Hepatocyte (in vitro differentiated cells): ENCODE measurements at regions not wholly inside any gene's neighbourhood (a gene's known extent, or its start where the extent isn't known, plus 50 kb on each side); places are given as distances from the start of the nearest gene placed in this dataset.

Experiments
- EZH2 ChIP-seq: fragments of 200-600 bp; sonication (generic); IDR thresholded peaks from 2 replicates; pipeline ENCODE4 v1.6.1; 2016; ENCODE audit warnings: antibody characterized with exemption, mild to moderate bottlenecking, borderline replicate concordance
- TF ChIP-seq, protein P1 (sequence below): fragments of 200-600 bp; sonication (generic); IDR thresholded peaks from 2 replicates; pipeline ENCODE4 v1.5.1; 2016; ENCODE audit warnings: antibody characterized with exemption, mild to moderate bottlenecking; ENCODE audit not compliant: poor library complexity

DNA sequence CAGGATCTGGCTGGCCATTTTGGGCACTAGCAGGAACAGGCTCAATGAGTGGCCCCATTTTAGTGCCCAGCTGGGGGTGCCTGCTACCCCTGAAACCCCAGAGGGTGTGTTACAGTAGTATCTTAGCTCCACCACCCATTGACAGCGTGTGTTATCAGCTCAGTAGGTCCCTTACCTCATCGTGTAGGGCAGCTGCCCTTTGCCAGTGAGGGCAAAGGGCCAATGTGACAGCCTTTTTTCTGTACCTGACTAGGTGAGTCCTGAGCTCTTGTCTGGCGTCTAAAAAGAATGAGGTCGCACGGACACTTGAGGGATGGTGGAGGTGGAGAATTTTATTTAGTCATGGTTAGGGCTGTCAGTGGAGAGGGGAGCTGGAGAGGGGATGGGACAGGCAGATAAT is 462.2 kb downstream of the PIK3C3 start:
- TF ChIP-seq, protein P1, sequence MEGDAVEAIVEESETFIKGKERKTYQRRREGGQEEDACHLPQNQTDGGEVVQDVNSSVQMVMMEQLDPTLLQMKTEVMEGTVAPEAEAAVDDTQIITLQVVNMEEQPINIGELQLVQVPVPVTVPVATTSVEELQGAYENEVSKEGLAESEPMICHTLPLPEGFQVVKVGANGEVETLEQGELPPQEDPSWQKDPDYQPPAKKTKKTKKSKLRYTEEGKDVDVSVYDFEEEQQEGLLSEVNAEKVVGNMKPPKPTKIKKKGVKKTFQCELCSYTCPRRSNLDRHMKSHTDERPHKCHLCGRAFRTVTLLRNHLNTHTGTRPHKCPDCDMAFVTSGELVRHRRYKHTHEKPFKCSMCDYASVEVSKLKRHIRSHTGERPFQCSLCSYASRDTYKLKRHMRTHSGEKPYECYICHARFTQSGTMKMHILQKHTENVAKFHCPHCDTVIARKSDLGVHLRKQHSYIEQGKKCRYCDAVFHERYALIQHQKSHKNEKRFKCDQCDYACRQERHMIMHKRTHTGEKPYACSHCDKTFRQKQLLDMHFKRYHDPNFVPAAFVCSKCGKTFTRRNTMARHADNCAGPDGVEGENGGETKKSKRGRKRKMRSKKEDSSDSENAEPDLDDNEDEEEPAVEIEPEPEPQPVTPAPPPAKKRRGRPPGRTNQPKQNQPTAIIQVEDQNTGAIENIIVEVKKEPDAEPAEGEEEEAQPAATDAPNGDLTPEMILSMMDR, result no peak
- TF ChIP-seq EZH2, result no peak
